Epidermal melanocyte (primary cell): ENCODE measurements at regions not wholly inside any gene's neighbourhood (a gene's known extent, or its start where the extent isn't known, plus 50 kb on each side); places are given as distances from the start of the nearest gene placed in this dataset.

Experiments used
- DNase-seq: peaks from one replicate; pipeline ENCODE4 v3.0.0; 2011; ENCODE audit warnings: low spot score; ENCODE audit not compliant: insufficient read length

DNA sequence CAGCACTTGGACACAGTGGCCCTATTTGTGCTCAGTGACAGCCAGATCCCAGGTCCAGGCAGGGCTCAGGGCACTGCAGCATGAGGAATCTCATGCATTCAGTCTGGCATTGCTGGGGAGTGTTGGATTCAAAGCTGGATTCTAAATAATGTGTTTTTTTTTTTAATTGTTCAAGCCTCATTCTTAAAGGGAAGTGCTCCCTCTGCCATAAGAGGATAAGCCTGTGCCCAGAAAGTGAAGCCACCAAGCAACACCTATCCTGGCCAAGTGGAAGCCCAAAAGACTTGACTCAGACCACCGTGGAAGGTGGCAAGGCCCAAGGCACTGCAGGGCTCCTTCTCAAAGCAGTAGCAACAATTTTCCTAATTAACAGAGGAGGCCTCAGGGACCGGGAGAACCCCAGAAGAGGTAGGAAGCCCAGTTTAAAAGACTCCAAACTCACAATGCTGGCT is 135.6 kb downstream of the ACTL7B start:
- DNase-seq: no peak

DNA sequence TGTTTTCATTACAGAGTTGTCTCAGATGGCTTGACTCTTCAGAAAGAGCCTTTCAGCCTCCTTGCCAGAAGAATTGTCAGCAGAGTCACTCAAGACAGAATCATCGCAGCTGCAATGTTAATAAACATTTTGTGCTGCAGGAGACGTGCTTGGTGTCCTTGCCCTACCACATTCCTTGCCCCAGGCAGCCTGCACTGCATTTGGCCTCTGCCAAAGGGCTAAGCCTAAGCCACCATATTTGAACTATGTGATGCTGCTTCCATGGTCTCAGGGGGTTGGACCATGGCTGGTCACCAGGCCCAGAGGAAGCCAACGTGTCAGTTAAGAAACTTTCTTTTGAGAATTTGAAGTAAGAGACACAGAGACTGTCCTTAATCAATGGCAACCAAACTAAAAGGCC is 145.4 kb downstream of the ACTL7B start:
- no peak for DNase-seq

DNA sequence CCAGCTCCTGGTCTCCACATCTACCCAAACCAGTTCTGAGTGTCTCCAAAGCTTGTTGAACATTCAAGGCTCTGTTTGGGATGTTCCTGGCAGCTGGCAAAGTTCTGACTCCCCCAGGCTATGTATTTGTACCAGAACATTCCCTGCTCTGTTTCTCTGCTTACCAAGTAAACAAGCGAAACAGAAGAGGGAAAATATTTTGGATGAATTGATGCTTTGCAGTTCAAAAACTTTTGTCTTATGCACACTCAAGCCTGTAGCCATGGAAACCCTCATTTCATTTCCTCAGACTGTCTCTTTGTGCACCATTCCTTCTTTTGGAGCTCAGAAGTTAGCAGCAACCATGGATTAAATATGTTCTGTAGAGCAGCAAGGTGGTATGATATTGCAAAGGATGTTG is 145.8 kb downstream of the ACTL7B start:
- DNase-seq: no peak

DNA sequence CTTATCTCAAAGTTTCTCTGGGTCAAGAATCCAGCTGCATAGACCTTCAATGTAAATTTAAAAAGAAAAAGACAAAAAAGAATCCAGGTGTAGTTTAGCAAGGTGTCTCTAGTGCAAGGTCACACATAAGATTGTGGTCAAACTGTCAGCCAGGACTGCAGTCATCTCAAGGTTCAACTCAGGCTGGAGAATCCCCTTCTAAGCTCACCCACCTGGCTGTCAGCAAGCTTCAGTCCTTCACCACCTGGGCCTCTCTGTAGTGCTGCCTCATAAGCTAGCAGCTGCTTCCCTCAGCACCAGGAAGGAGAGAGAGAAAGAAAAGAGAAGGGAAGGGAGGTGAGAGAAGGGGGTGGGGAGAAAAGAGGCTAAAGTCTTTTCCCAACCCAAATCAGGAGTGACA is 146.7 kb downstream of the ACTL7B start:
- DNase-seq: no peak

DNA sequence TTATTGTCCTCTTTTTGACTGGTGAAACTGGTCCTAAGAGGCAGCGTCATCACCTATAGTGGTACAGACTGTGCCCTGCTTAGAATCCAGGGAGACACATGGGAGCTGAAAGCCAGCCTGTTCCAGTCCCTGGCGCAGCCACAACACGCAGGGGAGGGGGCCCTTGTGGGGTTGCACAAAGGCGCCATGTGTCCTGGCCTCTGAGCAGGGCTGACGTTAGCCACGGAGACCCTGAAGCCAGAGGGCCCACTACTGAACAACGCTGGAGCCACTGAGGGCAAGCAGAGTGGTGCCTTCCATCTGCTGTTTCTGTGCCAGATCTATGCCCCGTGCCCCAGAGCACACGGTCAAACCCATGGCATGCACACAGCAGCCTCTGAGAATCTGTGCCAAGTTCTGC is 147.3 kb downstream of the ACTL7B start:
- no peak for DNase-seq

DNA sequence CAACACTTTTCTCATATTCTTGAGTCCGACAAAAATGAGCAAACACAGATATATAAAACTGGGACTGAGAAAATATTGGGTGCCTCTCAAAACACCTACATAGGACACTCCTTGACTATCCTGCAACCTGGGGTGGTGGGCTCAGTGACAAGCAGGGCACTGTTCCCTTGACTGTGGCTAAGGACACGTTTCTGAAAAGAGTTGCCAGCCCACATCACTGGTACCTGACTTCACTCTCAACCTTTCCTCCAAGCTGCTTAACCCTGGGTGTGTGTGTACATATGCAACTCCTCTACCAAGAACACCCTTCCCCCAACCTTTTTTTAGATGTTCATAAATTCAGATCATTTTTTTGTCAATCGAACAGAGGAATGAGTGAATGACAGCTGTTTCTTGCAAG is 148.7 kb downstream of the ACTL7B start:
- DNase-seq: no peak

DNA sequence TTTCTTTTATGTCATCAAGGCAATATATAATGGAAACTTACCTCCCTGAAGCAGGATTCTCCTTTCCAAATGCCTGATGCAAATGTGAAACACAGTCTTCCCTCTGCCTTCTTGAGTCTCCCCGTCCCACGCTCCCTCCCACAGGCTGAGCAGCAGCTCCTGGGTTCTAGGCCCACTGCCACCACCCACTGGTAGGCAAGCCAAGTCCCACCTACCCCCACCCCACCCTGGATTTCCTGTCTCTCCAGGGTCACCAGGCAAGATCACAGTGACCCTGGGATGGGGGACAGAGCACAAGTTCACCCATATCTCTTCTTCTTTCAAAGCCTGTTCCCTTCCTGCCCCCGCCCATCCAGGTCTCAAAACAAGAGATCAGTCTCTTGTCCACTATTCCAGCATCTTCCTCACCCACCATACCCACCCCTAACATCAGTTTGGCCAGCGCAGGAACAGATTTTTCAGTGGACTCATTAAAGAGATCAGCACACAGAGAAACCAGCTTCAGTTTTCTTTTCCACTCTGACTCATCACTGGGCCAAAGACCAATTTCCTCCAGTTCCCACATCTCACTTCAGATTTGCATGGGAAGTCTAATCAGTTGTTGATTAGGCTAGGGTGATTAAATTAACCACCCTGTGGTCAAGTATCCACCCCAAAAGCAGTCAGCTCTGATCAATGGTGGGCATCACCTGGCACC is 151.5 kb downstream of the ACTL7B start:
- DNase-seq: no peak

DNA sequence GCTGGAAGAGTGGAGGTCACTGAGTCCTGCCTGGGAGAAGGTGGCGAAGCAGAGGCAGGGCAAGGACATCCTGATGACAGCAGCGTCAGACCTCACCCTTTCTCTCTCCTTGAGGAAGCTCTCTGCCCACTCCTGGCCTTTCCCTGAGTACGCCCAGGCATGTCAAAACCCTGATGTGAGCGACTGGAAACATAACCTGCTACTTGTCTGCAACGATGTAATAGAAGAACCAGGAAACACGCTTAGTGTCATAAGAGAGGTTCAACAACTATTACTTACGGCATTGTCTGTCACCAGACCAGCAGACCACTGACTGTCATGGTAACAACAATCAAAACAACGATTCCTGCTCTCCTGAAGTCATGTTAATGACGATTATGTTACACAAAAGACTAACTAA is 152.4 kb downstream of the ACTL7B start:
- no peak for DNase-seq

DNA sequence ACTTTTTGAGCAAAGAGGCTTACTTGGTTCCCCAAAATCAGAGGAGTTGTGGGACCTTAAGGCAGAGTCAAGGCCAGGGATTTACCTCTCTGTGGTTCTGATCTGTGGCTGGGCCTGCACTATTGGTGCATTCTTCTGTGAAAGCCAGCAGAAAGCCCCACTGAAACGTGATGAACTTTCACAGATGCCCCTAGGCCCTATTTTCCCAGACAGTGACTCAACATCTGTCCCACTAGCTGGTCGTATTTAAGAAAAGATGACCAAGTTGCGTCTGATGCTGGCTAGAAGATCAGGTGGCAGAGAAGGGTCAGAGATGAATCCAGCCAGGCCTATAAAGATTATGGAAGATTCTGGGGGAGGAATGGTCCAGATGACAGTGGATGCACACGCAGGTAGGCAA is 153.1 kb downstream of the ACTL7B start:
- DNase-seq: no peak

DNA sequence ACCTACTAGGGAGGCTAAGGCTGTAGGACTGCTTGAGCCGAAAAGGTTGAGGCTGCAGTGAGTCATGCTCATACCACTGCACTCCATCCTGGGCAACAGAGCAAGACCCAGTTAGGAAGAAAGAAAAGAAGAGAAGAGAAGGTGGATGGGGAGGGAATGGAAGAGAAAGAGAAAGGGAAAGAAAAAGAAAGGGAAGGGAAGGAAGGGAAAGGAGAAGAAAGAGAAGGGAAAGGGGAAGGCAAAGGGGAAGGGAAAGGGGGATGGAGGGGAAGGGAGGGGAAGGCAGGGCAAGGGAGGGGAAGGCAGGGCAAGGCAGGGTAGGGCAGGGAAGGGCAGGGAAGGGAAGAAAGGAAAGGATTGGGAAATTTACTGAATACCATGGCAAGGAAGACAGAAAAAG is 157.0 kb downstream of the ACTL7B start:
- DNase-seq: no peak

DNA sequence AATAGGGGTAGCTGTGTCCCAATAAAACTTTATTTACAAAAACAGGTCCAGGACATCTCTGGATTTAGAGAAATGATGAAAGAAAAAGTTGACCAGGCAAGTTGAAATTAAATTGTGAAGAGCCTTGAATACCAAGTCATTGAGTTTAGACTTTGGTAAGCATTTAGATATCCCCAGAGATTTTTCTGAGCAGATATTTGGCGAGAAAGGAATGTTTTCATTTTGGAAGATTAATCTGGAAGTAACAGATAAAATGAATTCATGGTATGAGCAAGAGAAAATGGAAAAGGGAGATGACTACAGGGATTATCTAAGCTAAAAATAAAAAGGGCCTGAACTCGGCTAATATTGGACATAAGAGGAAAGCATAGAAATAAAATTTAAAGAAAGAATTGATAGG is 157.6 kb downstream of the ACTL7B start:
- no peak for DNase-seq

DNA sequence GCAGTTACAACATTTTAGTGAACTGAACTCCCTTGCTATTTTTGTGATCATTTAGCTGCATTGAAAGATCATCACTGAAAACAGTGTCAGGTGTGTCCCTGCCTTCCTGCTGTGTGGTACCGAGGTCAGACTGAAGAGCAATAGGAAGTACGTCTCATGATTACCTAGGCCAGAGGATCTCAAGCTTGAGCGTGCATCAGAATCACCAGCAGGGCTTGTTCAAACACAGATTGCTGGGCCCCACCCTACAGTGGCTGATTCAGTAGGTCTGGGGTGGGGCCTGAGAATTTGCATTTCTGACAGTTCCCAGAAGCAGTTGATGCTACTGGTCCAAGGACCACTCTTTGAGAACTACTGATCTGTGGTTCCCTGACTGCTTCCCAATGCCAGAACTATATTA is 159.6 kb downstream of the ACTL7B start:
- no peak for DNase-seq

DNA sequence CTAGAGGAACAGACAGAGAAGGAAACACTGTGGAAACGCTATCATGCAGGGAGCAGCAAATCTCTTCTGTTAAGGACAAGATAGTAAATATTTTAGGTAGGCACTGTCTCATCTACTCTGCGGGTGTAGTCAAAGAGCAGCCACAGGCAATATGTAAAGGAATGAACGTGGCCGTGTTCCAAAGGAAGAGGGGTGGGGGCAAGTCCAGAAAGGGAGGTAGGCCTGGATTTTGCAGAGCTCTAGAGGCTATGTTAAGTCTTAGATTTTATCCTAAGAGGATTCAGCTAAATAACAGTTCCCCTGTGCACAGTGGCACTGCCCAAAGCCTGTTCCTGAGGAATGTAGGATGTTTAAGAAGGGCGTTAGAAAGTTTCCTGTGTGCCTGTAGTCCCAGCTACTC is 161.6 kb downstream of the ACTL7B start:
- DNase-seq: no peak

DNA sequence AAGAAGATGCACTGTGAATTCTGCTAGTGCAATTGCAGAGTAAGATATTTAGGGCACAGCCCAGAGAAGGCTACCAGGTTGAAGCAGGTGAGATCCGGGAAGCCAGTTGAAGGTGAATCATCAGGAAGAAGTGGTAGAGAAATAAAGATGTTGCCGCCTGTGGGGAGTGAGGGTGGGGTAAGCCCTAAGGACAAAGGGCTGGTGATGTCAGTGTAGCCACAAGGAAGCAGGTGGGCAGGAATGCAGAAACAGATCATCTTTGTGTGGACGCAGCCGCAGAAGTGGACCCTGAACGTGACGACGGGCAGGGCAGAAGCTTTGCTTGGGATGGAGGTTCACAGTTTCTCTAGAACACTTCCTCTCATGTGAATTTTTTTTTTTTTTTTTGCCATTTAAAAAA is 164.2 kb downstream of the ACTL7B start:
- DNase-seq: no peak

DNA sequence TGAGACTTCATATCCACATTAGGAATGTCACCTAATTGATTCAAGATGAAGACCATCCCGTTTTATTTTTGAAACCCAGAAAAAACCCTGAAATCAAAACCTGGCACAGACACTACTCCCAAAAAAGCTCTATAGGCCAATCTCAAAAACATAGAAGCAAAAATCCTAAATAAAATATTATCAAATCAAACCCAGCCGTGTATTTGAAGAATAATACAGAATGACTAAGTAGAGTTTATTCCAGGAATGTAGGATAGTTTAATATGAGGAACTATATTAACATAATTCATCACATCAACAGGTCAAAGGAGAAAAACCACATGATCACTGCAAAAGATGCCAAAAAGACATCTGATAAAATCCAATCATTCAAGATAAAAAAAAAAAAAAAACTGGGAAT is 167.1 kb downstream of the ACTL7B start:
- no peak for DNase-seq

DNA sequence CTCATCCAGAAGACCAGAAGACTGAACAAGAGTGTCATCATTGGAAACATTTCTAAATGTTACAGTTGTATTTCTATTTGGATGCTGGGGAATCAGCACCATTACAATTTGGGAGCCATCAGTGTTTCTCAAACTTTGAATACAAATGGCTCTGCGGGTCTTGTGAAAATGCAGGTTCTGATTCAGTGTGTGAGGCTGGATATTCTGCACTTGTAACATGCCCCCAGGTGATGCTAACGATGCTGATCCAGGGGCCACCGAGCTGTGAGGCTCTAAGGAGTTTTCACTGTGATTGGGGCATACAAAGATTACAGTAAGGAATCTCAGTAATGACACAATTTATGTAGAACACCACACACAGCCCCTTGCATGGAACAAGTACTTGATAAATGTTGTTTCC is 167.7 kb downstream of the ACTL7B start:
- DNase-seq: no peak

DNA sequence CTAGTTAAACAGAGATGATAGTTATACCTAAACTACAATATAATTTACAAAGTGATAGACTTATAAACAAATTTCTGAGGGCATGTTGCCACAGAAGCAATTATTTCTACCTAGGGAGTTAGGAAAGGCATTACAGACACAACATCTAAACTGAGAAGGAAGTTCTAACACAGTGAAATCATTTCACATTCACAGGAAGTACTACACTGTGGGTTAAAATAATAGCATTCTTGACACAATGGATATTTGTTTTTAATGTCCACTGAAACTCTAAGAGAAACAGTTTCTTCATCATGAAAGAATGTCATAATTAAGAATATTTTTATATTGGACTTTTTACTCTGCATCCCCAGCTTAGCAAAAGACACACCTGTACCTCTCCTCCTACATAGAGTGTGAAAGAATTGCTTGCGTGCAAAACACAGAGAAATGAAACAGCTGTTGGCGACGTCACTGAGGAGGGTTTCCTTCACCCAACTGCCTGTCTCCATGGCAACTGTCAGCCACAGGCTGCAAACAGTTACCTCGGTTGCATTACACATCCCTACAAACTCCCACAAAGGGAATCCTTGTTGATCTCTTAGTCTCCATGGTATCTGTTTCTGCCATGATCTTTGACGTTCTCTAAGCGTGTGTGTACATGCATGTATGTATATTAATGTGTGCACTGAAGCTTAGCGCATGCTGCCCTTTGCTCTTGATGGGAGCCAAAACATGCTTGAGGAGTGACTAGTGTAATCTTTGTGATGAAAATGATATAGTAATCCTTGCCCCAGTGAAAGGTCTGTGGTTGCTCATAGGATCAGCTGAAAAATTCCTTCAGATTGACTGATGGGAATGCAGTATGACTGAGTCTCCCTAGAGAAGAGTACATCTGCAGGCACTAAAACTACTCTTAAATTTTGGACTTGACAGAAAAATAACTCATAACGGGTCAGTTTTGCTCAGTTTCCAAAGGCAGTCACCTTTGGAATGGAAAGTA is 168.5 kb downstream of the ACTL7B start:
- DNase-seq: no peak

DNA sequence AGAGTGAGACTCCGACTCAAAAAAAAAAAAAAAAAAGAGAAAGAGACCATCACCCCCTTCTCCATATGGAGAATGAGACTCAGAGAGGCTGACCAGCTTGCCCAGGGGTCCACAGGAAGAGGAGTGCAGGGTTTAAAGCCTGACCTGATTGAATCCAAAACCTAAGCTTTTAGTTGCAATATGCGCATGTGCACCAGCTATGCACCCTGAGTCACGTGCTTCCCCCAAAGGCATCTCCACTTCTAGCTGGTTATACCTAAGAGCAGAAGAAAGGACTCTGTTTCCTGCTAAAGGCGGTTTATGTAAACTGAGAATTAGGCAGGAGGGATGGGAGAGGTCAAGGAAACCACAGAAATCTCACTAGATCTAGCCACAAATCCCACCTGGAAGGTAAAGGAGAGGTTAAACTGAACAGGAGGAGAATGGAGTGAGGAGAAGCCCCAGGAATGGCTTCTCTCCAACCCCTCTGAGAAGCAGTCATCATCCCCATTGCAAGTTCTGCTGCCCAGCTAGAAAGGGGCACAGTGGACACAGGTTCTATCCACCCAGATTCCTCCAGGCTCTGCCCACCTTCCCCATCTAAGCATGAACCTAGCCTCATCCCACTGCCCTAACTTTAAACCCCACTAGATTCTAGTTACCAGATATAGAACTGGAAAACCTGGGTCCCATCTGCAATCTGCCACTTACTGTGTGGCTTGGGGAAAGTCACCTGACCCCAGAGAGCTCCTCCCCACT is 171.3 kb downstream of the ACTL7B start:
- DNase-seq: no peak

DNA sequence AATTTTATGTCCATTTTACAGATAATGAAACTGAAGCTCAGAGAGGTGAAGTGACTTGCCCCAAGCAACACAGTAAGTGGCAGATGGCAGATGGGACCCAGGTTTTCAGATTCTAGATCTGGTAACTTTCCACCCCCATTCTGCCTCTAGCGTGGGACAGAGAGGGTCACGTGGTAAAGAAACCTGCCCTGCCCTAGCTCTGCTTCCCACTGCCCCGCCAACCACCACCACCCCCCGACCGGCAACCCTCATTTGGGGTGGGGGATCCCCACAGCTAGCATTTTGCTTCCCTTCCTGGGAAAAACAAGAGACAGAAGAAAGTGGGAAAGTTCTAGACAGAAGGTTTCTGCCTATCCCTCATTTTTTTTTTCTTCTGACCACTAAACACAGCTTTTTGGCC is 172.5 kb downstream of the ACTL7B start:
- DNase-seq: no peak

DNA sequence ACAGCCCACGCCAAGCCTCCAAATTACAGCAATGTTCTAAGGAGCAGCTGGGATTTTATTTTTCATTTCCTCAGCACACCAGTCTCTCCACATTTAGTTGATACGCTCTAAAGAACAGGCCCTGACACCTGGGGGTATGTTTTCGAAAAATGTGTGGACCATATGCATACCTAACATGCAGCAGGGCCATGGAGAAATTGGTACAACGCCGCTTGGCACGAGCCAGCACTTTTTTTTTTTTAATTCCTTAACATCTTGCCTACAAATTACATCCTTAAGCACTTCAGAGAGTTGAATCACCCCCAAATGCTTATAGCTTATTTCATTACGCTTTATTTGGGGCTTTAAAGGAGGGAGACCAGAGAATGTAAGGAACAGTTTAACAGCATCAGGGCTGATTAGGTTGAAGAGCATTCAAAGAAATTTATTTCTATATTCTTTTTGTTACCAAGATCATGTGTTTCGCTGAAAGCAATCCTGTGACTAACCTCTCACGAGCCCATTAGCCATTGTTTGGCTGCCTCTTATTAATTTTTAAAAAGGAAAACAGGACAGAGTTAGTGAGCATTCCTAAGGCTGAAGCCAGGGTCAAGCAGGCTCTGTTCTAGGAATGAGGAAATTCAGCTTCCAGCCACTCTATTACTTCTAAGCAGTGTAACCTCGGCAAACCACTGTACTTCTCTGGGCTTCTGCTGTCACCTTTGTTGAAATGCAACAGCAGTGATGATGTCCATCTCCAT is 173.8 kb downstream of the ACTL7B start:
- no peak for DNase-seq

DNA sequence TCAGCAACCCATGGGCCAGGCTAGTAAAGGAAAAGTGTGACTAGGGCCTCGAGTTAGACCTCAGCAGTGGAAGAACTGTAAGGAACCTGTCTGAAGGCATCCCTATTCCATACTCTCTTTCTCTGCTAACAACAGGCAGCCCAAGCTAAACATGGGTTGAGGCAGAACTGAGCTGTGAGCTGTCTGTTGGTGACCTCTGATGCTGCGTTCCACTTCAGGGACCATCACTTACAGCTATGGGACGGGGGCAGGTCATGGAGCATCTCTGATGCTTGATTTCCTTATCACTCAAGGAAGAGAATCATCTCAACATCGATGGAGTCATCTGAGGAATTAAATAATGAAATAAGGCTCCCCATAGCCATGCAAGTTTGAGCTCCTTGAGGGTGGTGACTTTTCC is 174.8 kb downstream of the ACTL7B start:
- DNase-seq: no peak
